GM12892 (cell line): ENCODE measurements at regions not wholly inside any gene's neighbourhood (a gene's known extent, or its start where the extent isn't known, plus 50 kb on each side); places are given as distances from the start of the nearest gene placed in this dataset.

Experiments used
- POLR2A ChIP-seq: IDR thresholded peaks from 2 replicates; pipeline ENCODE4 v1.6.1; 2011; ENCODE audit warnings: low read depth, low read length, control low read depth
- POLR2AphosphoS5 ChIP-seq: IDR thresholded peaks from 2 replicates; pipeline ENCODE4 v1.6.1; 2011; ENCODE audit warnings: low read depth, low read length, control low read depth

DNA sequence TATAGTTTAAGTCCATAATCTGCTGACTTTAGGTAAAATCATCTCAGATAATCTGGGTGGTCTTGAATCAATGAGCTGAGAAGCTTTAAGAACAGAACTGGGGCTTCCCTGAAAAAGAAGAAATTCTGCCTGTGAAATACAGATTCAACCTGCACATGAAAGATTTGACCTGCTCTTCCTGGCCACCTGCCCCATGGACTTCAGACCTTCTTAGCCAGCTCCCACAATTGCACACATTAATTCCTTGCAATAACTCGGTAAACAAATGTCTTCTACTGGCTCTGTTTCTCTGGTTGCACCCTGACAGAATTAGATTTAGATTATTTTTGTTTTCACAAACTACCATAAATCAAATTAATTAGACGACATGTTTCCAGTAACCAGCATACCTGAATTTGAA, 2117.9 kb upstream of the C9orf72 start:
- TF ChIP-seq POLR2A: no peak
- TF ChIP-seq POLR2AphosphoS5: no peak
